ENCODE measurements at regions not wholly inside any gene's neighbourhood (a gene's known extent, or its start where the extent isn't known, plus 50 kb on each side); places are given as distances from the start of the nearest gene placed in this dataset.

- no peak for TF ChIP-seq PATZ1 (tag by site-specific recombination; IDR thresholded peaks at IDR 0.05)
- TF ChIP-seq KLF1 (tag by site-specific recombination; IDR thresholded peaks at IDR 0.05): no peak
- TF ChIP-seq ZSCAN18 (tag by site-specific recombination; IDR thresholded peaks at IDR 0.05): no peak
- no peak for TF ChIP-seq ZNF664 (tag by site-specific recombination; IDR thresholded peaks at IDR 0.05)
- TF ChIP-seq ZNF639 (tag by site-specific recombination; IDR thresholded peaks at IDR 0.05): no peak
- no peak for TF ChIP-seq REST (tag by site-specific recombination; IDR thresholded peaks at IDR 0.05)
- no peak for TF ChIP-seq YY1 (tag by site-specific recombination; IDR thresholded peaks at IDR 0.05)
- no peak for TF ChIP-seq ZBTB21 (tag by site-specific recombination; IDR thresholded peaks at IDR 0.05)
- no peak for TF ChIP-seq CTCF (tag by site-specific recombination; IDR thresholded peaks at IDR 0.05)
- no peak for TF ChIP-seq ZNF776 (tag by site-specific recombination; IDR thresholded peaks at IDR 0.05; ENCODE audit: borderline replicate concordance)
- TF ChIP-seq ZNF585B (tag by site-specific recombination; IDR thresholded peaks at IDR 0.05): no peak
- TF ChIP-seq ZNF324 (tag by site-specific recombination; IDR thresholded peaks at IDR 0.05): no peak
- no peak for TF ChIP-seq ZNF416 (tag by site-specific recombination; IDR thresholded peaks at IDR 0.05)
- TF ChIP-seq PRDM6 (tag by site-specific recombination; IDR thresholded peaks at IDR 0.05): no peak
Observed at GRCh38 chr4:136369073-136369472, 1163.2 kb downstream of the PCDH18 start.
